C4-2B (cell line): ENCODE measurements at regions not wholly inside any gene's neighbourhood (a gene's known extent, or its start where the extent isn't known, plus 50 kb on each side); places are given as distances from the start of the nearest gene placed in this dataset.

Experiments used
- ZFX ChIP-seq: fragments of 450-650 bp; IDR thresholded peaks from 2 replicates; pipeline ENCODE4 v1.6.1; 2017
- TF ChIP-seq, protein P1 (sequence below): fragments of 450-650 bp; conservative IDR thresholded peaks from 2 replicates; pipeline ENCODE4 v1.5.1; 2017; ENCODE audit warnings: mild to moderate bottlenecking

DNA sequence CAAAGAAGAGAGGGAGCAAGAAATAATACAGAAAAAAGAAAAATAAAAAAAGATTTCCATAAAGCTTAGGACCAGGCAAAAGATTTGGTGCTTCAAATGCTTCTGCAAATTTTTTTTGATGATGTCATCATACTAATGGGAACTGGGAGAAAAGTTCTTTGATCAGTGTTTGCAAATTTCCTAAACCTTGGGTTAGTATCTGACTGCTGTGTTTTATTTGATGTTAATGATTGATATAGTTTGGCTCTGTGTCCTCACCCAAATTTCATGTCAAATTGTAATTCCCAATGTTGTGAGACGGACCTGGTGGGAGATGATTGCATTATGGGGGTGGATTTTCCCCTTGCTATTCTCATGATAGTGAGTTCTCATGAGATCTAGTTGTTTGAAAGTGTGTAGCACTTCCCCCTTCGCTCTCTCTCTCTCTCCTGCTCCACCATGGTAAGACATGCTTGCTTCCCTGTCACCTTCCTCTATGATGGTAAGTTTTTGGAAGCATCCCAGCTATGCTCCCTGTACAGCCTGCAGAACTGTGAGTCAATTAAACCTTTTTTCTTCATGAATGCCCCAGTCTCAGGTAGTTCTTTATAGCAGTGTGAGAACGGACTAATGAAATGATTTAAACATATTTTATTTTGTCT lies 72.6 kb downstream of the TMEM100 start:
- TF ChIP-seq, protein P1, sequence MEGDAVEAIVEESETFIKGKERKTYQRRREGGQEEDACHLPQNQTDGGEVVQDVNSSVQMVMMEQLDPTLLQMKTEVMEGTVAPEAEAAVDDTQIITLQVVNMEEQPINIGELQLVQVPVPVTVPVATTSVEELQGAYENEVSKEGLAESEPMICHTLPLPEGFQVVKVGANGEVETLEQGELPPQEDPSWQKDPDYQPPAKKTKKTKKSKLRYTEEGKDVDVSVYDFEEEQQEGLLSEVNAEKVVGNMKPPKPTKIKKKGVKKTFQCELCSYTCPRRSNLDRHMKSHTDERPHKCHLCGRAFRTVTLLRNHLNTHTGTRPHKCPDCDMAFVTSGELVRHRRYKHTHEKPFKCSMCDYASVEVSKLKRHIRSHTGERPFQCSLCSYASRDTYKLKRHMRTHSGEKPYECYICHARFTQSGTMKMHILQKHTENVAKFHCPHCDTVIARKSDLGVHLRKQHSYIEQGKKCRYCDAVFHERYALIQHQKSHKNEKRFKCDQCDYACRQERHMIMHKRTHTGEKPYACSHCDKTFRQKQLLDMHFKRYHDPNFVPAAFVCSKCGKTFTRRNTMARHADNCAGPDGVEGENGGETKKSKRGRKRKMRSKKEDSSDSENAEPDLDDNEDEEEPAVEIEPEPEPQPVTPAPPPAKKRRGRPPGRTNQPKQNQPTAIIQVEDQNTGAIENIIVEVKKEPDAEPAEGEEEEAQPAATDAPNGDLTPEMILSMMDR: no peak
- no peak for TF ChIP-seq ZFX
